ENCODE measurements at regions not wholly inside any gene's neighbourhood (a gene's known extent, or its start where the extent isn't known, plus 50 kb on each side); places are given as distances from the start of the nearest gene placed in this dataset.

GRCh38 chr18:42392416-42392815, 437.4 kb downstream of the PIK3C3 start:
- Histone ChIP-seq H3K36me3 (ENCODE audit: control insufficient read depth, insufficient read depth, low read length) (no peaks in the 10 kb centered on the region), H3K4me3 (ENCODE audit: low read depth, low read length) (no peak overlapping the region), H3K27me3 (ENCODE audit: control insufficient read depth, insufficient read depth, low read length) (no peaks in the 10 kb centered on the region)
- CTCF ChIA-PET: no interaction called here
- no peak for DNase-seq (ENCODE audit: low read depth)
- POLR2A ChIA-PET: no interaction called here
- TF ChIP-seq CTCF (IDR thresholded peaks at IDR 0.05; ENCODE audit: insufficient read depth, low read depth, low read length): no peak

- CTCF ChIA-PET: no interaction called here
- no peak for TF ChIP-seq CTCF (IDR thresholded peaks at IDR 0.05; ENCODE audit: insufficient read depth, low read depth, low read length)
- no peak for DNase-seq (ENCODE audit: low read depth)
- H3K4me3 ChIP-seq (ENCODE audit: low read depth, low read length): no peak overlapping the region
- H3K27me3 ChIP-seq (ENCODE audit: control insufficient read depth, insufficient read depth, low read length): no peaks in the 10 kb centered on the region
- no peaks in the 10 kb centered on the region for H3K36me3 ChIP-seq (ENCODE audit: control insufficient read depth, insufficient read depth, low read length)
- POLR2A ChIA-PET: no interaction called here
These were observed 437.9 kb downstream of the PIK3C3 start for GRCh38 chr18:42392926-42393325.

DNA sequence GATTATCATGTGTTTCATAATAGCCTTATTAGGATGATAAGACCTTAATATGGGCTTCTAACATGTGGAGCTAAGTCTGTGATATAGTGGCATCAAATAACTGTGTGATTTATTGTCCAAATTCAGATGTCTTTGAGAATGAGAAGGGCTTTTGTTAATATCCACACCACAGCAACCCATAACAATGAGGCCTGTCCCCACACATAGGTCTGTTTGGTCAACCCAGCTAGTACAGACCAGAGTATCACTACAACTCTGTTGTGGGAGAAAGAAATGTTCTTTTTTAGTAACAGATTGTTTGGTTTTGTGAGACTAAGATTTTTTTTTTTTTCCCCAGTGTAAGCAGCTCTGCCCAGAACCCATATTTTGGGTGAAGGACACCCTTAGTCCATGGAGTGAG, 439.2 kb downstream of the PIK3C3 start:
- POLR2A ChIA-PET: no interaction called here
- no peak for DNase-seq (ENCODE audit: low read depth)
- Histone ChIP-seq H3K4me3 (ENCODE audit: low read depth, low read length) (no peak overlapping the region), H3K27me3 (ENCODE audit: control insufficient read depth, insufficient read depth, low read length) (no peaks in the 10 kb centered on the region), H3K36me3 (ENCODE audit: control insufficient read depth, insufficient read depth, low read length) (no peaks in the 10 kb centered on the region)
- CTCF ChIA-PET: interaction anchor here (1.2 kb wide), 1 partner anchor 14 kb away, joined by 3 read pairs; no protein-coding TSS in a partner anchor
- no peak for TF ChIP-seq CTCF (IDR thresholded peaks at IDR 0.05; ENCODE audit: insufficient read depth, low read depth, low read length)

DNA sequence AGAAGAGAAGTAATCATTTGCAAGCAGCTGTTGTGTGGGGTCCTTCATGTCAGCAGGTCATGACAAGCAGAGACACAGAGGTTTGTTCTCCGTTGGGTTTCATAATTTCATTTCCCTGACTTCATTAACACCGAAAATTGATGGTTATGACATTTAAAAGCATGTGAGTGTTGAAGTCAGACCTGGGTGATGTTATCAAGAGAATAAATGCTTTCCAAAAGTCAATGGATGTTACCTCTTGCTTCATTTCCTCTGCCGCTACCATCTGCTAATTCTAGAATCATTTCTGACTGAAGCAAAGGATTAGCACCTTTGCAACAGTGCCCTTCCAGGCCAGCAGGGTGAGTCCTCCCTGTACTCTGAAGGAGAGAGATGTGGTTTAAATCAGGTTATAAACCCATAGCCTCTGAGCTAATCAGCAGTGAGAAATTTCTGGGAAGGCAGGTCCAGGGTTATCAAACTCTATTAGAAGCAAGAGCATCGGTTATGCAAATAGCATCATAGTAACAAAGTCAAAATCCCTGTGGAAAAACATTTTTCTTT, 446.2 kb downstream of the PIK3C3 start:
- ChIA-PET CTCF (no interaction called here), POLR2A (no interaction called here)
- Histone ChIP-seq H3K4me3 (ENCODE audit: low read depth, low read length) (no peak overlapping the region), H3K27me3 (ENCODE audit: control insufficient read depth, insufficient read depth, low read length) (no peaks in the 10 kb centered on the region), H3K36me3 (ENCODE audit: control insufficient read depth, insufficient read depth, low read length) (no peaks in the 10 kb centered on the region)
- no peak for DNase-seq (ENCODE audit: low read depth)
- TF ChIP-seq CTCF (IDR thresholded peaks at IDR 0.05; ENCODE audit: insufficient read depth, low read depth, low read length): no peak

GRCh38 chr18:42404151-42404550, 449.1 kb downstream of the PIK3C3 start:
- Histone ChIP-seq H3K4me3 (ENCODE audit: low read depth, low read length) (no peak overlapping the region), H3K36me3 (ENCODE audit: control insufficient read depth, insufficient read depth, low read length) (no peaks in the 10 kb centered on the region), H3K27me3 (ENCODE audit: control insufficient read depth, insufficient read depth, low read length) (no peaks in the 10 kb centered on the region)
- POLR2A ChIA-PET: no interaction called here
- no peak for TF ChIP-seq CTCF (IDR thresholded peaks at IDR 0.05; ENCODE audit: insufficient read depth, low read depth, low read length)
- CTCF ChIA-PET: no interaction called here
- no peak for DNase-seq (ENCODE audit: low read depth)
